Vagina (tissue), 2 donors: ENCODE measurements at regions not wholly inside any gene's neighbourhood (a gene's known extent, or its start where the extent isn't known, plus 50 kb on each side); places are given as distances from the start of the nearest gene placed in this dataset.
"Not testable (repeated sequence)": the region's sequence is repeated elsewhere in the genome, so short reads cannot be mapped to it uniquely, and the experiment has no call there.

Experiments
- CTCF ChIP-seq, 3 experiments: fragments of 450-650 bp in 2 of 3; fragments of 200-600 bp in 1 of 3; sonication (generic) in 1 of 3; IDR thresholded peaks; one replicate each; pipeline ENCODE4 v1.5.1; 2017 to 2019; ENCODE audit warnings: antibody characterized with exemption in 3 of 3, mild to moderate bottlenecking in 2 of 3, moderate library complexity in 2 of 3
- POLR2A ChIP-seq, 2 donors: fragments of 450-650 bp; IDR thresholded peaks; one replicate each; pipeline ENCODE4 v1.6.1; 2017; ENCODE audit warnings: antibody characterized with exemption in 2 of 2, mild to moderate bottlenecking in 2 of 2, moderate library complexity in 2 of 2
- POLR2AphosphoS5 ChIP-seq, 2 donors: sonication (generic); formaldehyde crosslinking; IDR thresholded peaks; one replicate each; pipeline ENCODE4 v1.9.0; 2017; ENCODE audit warnings: antibody characterized with exemption in 2 of 2, mild to moderate bottlenecking in 2 of 2, low read depth in 1 of 2; ENCODE audit not compliant: insufficient read depth in 1 of 2

GRCh38 chr5:62776592-62776991, 198.0 kb downstream of the LRRC70 start:
- not testable (repeated sequence) for TF ChIP-seq CTCF (IDR thresholded peaks at IDR 0.05); POLR2A (IDR thresholded peaks at IDR 0.05); POLR2AphosphoS5 (IDR thresholded peaks at IDR 0.05; ENCODE audit: insufficient read depth in 1 of 2, low read depth in 1 of 2)
